Osteocyte (in vitro differentiated cells): ENCODE measurements at regions not wholly inside any gene's neighbourhood (a gene's known extent, or its start where the extent isn't known, plus 50 kb on each side); places are given as distances from the start of the nearest gene placed in this dataset.

Experiments used
- DNase-seq: peaks from one replicate; pipeline ENCODE4 v3.0.0; 2021; ENCODE audit warnings: mixed read lengths; ENCODE audit not compliant: unreplicated experiment; ENCODE audit errors: extremely low spot score
- H3K27ac Mint-ChIP-seq: one replicate; pipeline ENCODE4 v1.8.0; 2021; ENCODE audit warnings: mild to moderate bottlenecking, mixed read lengths; ENCODE audit not compliant: unreplicated experiment
- H3K27me3 Mint-ChIP-seq: one replicate; pipeline ENCODE4 v1.8.0; 2021; ENCODE audit warnings: mixed read lengths; ENCODE audit not compliant: unreplicated experiment
- H3K36me3 Mint-ChIP-seq: one replicate; pipeline ENCODE4 v1.8.0; 2021; ENCODE audit warnings: mixed read lengths; ENCODE audit not compliant: unreplicated experiment
- H3K4me1 Mint-ChIP-seq: one replicate; pipeline ENCODE4 v1.8.0; 2021; ENCODE audit warnings: mixed read lengths; ENCODE audit not compliant: unreplicated experiment
- H3K4me3 Mint-ChIP-seq: one replicate; pipeline ENCODE4 v1.8.0; 2021; ENCODE audit warnings: mild to moderate bottlenecking, moderate library complexity, mixed read lengths; ENCODE audit not compliant: unreplicated experiment
- H3K9me3 Mint-ChIP-seq: one replicate; pipeline ENCODE4 v1.8.0; 2021; ENCODE audit warnings: mixed read lengths; ENCODE audit not compliant: unreplicated experiment
- TF ChIP-seq, protein P1 (sequence below): fragments of 200-600 bp; sonication (generic); IDR thresholded peaks from 2 replicates; pipeline ENCODE4 v1.5.0; 2021; ENCODE audit warnings: antibody characterized with exemption, mild to moderate bottlenecking, moderate library complexity

DNA sequence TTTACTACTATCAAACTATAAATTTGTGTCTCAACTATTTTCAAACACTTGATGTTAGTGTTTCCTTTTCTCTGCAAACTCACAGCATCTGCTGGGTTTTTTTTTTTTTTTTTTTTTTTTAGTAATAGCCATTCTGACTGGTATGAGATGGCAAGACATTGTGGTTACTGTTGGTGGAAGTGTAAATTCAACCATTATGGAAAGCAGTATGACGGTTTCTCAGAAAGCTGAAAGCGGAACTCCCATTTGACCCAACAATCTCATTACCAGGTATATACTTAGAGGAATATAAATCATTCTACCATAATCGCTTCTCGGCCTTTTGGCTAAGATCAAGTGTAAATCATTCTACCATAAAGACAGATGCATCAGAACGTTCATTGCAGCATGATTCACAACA lies 608.3 kb upstream of the ZP4 start:
- H3K4me1 Mint-ChIP-seq, result no peaks in the 10 kb centered on the region

DNA sequence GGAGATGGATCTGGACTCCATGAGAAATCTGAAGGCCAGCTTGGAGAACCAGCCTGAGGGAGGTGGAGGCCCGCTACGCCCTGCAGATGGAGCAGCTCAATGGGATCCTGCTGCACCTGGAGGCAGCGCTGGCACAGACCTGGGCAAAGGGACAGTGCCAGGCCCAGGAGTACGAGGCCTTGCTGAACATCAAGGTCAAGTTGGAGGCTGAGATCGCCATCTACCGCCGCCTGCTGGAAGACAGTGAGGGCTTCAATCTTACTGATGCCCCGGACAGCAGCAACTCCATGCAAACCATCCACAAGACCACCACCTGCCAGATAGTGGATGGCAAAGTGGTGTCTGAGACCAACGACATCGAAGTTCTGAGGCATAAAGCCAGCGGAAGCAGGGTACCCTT lies 601.5 kb upstream of the ZP4 start:
- H3K4me3 Mint-ChIP-seq, result no peak overlapping the region
- DNase-seq, result no peak
- H3K4me1 Mint-ChIP-seq, result peaks cover 13% of the 10 kb centered on the region
- no peaks in the 10 kb centered on the region for H3K27me3 Mint-ChIP-seq
- no peaks in the 10 kb centered on the region for H3K9me3 Mint-ChIP-seq
- no peaks in the 10 kb centered on the region for H3K36me3 Mint-ChIP-seq
- H3K27ac Mint-ChIP-seq, result no peak overlapping the region
- TF ChIP-seq, protein P1, sequence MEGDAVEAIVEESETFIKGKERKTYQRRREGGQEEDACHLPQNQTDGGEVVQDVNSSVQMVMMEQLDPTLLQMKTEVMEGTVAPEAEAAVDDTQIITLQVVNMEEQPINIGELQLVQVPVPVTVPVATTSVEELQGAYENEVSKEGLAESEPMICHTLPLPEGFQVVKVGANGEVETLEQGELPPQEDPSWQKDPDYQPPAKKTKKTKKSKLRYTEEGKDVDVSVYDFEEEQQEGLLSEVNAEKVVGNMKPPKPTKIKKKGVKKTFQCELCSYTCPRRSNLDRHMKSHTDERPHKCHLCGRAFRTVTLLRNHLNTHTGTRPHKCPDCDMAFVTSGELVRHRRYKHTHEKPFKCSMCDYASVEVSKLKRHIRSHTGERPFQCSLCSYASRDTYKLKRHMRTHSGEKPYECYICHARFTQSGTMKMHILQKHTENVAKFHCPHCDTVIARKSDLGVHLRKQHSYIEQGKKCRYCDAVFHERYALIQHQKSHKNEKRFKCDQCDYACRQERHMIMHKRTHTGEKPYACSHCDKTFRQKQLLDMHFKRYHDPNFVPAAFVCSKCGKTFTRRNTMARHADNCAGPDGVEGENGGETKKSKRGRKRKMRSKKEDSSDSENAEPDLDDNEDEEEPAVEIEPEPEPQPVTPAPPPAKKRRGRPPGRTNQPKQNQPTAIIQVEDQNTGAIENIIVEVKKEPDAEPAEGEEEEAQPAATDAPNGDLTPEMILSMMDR, result no peak

More for the DNA sequence above, 608.3 kb upstream of the ZP4 start:
- Mint-ChIP-seq H3K36me3 (no peaks in the 10 kb centered on the region), H3K4me3 (no peak overlapping the region), H3K27ac (no peak overlapping the region), H3K27me3 (no peaks in the 10 kb centered on the region), H3K9me3 (peaks cover 14% of the 10 kb centered on the region)
- DNase-seq, result no peak
- TF ChIP-seq, protein P1, result no peak

DNA sequence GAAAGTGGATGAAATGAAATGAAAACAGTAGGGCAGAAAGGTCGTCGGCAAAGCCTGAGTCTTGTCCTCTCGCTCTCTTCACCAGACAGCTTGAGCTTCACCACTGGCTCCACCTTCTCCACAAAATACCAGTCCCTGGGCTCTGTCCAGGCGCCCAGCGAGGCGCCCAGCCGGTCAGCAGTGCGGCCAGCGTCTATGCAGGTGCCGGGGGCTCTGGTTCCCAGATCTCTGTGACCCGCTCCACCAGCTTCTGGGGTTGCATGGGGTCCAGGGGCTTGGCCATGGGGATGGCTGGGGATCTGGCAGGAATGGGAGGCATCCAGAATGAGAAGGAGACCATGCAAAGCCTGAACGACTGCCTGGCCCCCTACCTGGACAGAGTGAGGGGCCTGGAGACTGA lies 600.5 kb upstream of the ZP4 start:
- H3K9me3 Mint-ChIP-seq, result no peaks in the 10 kb centered on the region
- H3K27ac Mint-ChIP-seq, result no peak overlapping the region
- no peak for DNase-seq
- H3K27me3 Mint-ChIP-seq, result no peaks in the 10 kb centered on the region
- H3K4me1 Mint-ChIP-seq, result peaks cover 19% of the 10 kb centered on the region
- H3K4me3 Mint-ChIP-seq, result no peak overlapping the region
- no peaks in the 10 kb centered on the region for H3K36me3 Mint-ChIP-seq
- TF ChIP-seq, protein P1, result no peak

DNA sequence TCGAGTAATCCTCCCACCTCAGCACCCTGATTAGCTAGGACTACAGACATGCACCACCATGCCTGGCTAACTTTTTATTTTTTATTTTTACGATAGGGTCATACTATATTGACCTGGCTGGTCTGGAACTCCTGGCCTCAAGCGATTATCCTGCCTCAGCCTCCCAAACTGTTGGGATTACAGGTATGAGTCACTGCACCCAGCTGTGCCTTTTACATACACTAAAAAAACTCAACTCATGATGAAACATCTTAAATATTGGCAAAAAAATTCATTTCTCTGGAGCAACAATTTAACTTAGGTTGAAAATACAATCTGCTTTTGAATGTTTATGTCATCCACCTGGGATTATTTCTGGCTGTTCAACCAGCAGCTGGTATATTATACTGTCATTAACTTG lies 598.3 kb upstream of the ZP4 start:
- H3K27ac Mint-ChIP-seq, result peak overlapping the region; percentile 15
- no peaks in the 10 kb centered on the region for H3K36me3 Mint-ChIP-seq
- TF ChIP-seq, protein P1, result no peak
- DNase-seq, result no peak
- H3K4me3 Mint-ChIP-seq, result no peak overlapping the region
- H3K4me1 Mint-ChIP-seq, result peaks cover 29% of the 10 kb centered on the region
- H3K27me3 Mint-ChIP-seq, result no peaks in the 10 kb centered on the region
- H3K9me3 Mint-ChIP-seq, result no peaks in the 10 kb centered on the region

DNA sequence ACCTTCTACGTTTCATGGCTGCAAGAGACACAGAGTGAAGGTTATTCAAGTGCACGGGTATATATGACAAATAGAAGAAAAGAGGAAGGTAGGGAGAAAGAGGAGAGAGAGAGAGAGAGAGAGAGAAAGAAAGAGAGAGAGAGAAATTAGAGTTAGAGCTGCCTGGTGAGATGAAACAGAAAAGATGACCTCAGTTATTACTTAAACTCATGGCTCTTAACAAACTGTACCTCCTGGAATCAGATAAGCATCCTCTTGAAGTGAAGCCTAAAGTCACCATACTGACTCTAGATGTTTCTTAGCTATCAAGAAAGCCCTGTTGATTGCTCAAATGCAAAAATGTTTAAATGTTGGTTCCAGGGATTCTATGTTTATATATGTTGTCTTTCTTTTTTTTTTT lies 597.7 kb upstream of the ZP4 start:
- H3K4me3 Mint-ChIP-seq, result no peak overlapping the region
- no peak for DNase-seq
- H3K4me1 Mint-ChIP-seq, result peaks cover 35% of the 10 kb centered on the region
- H3K27ac Mint-ChIP-seq, result no peak overlapping the region
- no peaks in the 10 kb centered on the region for H3K27me3 Mint-ChIP-seq
- no peaks in the 10 kb centered on the region for H3K36me3 Mint-ChIP-seq
- TF ChIP-seq, protein P1, result no peak
- no peaks in the 10 kb centered on the region for H3K9me3 Mint-ChIP-seq
